ENCODE measurements at regions not wholly inside any gene's neighbourhood (a gene's known extent, or its start where the extent isn't known, plus 50 kb on each side); places are given as distances from the start of the nearest gene placed in this dataset.

DNA sequence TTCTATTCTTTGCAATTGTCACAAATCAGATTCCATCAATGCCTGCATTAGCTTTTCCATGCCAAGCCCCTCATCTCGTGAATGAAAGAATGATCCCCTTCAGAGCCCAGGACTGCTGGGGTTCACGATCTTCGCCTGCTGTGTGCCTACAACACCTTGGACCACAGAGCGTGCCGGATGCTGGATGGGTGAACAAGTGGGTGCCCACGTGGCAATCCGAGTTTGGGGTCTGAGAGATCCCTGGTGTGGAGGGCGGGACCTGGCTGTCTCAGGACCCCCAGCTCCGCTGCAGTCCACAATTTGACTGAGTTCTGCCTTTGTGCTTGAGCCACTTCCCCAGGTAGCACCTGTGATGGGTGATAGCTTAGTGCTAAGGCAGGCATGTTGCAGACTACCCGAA is 317.0 kb downstream of the GALR1 start:
- TF ChIP-seq POLR2A (IDR thresholded peaks at IDR 0.05; ENCODE audit: low read depth, low read length) (no peak), POLR2AphosphoS5 (IDR thresholded peaks at IDR 0.05; ENCODE audit: low read depth, low read length) (no peak), TAF1 (IDR thresholded peaks at IDR 0.05; ENCODE audit: borderline replicate concordance, low read depth, low read length) (no peak)

Data from GM12892 (cell line).